NCI-H526 (cell line): ENCODE measurements at regions not wholly inside any gene's neighbourhood (a gene's known extent, or its start where the extent isn't known, plus 50 kb on each side); places are given as distances from the start of the nearest gene placed in this dataset.
"Not testable (repeated sequence)": the region's sequence is repeated elsewhere in the genome, so short reads cannot be mapped to it uniquely, and the experiment has no call there.

Source experiments
- DNase-seq, 2 experiments: peaks; one replicate each; lab custom pipeline; 2025; lab: John Stamatoyannopoulos, UW

DNA sequence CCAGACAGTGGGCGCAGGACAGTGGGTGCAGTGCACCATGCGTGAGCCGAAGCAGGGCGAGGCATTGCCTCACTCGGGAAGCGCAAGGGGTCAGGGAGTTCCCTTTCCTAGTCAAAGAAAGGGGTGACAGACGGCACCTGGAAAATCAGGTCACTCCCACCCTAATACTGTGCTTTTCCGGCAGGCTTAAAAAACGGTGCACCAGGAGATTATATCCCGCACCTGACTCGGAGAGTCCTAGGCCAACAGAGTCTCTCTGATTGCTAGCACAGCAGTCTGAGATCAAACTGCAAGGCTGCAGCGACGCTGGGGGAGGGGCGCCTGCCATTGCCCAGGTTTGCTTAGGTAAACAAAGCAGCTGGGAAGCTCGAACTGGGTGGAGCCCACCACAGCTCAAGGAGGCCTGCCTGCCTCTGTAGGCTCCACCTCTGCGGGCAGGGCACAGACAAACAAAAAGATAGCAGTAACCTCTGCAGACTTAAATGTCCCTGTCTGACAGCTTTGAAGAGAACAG is 116.4 kb downstream of the CXCL12 start:
- not testable (repeated sequence) for DNase-seq

DNA sequence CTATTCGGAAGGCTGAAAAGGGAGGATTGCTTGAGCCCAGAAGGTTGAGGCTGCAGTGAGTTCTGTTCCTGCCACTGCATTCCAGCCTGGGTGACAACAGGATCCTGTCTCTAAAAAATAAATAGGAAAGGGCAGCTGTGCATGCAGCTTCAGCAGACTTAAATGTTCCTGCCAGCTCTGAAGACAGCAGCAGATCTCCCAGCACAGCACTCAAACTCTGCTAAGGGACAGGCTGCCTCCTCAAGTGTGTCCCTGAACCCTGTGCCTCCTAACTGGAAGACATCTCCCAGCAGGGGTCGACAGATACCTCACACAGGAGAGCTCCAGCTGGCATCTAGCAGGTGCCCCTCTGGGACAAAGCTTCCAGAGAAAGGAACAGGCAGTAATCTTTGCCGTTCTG is 117.9 kb downstream of the CXCL12 start:
- no peak for DNase-seq

DNA sequence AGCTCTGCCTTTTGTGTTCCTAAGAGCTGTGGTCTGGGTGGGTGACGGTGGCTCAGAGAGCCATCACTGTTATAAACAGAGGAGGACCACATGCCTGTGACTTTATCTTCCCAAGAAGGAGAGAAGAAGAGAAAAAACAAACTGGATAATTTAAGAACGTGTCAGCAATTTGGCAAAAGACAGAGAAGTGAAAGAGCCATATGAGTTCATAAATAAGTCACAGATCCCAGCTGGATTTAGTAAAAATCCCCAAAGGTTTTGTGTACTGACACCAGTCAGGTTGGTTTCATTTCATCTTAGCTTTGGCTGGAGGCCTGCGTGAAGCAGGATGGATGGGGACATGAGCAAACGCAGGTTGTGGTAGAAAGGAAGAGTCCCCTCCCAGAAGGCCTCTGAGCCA is 120.7 kb downstream of the CXCL12 start:
- no peak for DNase-seq

DNA sequence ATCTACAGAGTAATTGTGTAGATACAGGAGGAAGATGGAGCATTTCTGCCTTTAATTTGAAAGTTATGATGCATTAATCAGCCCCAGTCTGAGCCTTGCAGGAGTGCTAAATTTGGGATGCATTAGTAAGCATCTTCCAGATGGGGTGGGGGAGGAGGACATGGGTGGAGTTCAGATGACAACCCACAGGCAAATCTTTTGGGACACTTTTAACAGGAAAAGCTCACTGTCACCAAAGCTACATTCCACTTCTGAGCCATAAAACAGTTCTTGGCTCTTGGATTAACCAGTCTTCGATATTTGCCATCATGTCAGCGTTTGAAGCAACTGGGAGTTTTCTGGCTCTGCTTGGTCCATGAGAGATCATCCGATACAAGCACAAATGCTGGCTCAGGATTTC is 121.1 kb downstream of the CXCL12 start:
- no peak for DNase-seq

DNA sequence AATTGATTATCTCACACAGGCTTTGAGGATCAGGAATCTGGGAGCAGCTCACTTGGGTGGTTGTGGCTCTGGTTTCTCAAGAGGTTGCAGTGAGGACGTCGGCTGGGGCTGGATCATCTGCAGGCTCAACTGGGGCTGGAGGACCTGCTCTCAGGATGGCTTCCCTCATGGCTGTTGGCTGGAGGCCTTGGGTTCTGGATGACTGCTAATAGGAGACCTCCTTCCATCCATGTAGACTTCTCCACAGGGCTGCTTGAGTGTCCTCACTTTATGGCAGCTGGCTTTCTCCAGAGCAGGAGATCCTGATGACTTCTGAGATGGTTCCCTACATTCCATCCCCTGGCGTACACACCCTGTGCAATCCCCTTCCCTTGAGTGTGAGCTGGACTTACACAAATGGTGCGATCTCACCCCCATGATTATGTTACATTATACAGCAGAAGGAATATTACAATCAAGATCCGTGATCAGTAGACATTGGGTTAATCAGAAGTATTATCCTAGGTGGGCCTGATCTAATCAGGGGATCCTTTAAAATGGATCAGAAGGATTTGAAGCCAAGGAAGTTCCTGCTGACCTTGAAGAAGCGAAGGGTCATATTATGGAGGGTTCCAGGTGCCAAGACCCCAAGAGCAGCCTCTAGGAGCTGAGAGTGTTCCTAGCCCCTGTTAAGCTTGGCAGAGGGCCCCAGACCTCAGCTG is 122.2 kb downstream of the CXCL12 start:
- no peak for DNase-seq

DNA sequence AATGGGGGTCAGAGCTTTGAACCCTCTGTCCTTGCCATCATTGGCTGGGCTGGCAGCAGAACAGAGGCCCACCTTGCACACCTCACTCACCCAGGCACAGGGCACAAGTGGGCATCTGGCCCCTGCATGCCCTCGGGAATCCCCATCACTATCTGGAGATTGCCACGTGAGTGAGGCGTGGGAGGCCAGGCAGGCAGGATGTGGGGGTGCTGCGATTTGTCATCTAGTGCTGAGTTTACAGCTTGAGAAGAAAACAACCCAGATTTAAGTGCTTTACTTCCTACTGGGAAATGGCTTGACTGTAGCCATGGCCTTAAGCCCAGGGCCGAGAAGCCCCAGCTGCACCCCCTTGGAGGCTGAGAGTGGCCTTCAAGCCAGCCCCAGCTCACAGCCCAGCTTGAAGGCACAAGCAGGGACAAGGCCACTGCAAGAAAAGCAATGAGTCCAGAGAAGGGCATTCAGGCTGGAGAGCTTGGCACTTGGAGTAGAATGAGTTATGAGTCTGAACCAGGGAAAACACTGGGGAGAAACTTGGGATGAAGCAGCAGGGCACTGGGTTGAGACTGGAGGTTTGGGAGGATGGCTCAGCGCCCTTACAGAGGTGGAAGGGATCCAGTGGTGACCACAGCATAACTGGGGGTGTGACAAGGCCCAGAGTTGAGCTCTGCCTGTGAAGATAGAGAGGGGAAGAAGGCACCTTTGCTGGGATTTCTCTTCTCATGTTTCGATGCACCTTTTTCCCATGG is 123.0 kb downstream of the CXCL12 start:
- DNase-seq: no peak

DNA sequence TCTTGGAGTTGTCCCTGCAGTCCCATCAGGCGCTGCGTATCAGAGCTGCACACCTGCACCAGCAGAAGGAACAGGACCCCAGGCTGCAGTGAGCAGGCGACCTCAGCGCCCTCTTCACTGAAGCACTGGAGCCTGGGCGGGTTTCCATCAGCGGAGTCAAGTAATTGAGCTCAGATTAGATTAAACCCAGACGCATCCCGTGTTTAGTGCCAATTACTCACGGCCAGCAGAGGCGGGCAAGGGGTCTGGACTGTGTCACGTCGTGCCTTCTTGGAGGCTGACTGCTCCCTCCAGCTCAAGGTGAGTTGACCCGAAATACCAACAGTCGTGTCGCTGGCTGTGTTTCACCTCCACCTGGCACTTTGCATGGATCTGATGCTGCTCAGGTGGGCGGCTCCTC is 123.6 kb downstream of the CXCL12 start:
- no peak for DNase-seq

DNA sequence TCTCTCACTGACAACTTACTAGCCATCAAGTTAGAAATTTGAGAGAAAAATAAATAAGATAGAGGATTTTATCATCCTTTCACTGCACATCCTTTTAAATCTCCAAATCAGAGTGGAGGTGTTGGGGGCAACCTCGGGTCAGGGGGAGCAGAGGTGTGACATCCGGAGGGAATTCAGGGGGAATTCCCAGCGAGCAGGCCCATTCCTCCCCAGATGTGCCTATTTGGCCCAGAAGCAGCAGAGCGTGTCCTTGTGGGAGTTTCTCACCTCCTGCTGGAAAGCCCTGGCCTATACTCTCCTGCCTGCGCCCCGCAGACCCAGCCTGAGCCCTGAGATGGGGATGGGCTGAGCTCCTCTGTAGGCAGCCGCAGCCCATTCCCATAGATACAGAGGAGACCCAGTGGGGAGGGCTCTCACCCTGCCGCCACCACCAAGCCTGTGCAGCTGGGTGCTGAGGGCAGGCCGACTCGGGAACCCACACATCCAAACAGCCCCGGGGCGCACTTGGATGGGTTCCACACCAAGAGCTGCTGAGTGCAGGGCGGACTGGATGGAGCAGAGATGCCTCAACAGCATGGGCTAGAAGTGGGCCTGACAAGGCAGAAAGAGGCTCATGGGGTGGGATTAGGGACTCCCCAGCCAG is 124.5 kb downstream of the CXCL12 start:
- no peak for DNase-seq

DNA sequence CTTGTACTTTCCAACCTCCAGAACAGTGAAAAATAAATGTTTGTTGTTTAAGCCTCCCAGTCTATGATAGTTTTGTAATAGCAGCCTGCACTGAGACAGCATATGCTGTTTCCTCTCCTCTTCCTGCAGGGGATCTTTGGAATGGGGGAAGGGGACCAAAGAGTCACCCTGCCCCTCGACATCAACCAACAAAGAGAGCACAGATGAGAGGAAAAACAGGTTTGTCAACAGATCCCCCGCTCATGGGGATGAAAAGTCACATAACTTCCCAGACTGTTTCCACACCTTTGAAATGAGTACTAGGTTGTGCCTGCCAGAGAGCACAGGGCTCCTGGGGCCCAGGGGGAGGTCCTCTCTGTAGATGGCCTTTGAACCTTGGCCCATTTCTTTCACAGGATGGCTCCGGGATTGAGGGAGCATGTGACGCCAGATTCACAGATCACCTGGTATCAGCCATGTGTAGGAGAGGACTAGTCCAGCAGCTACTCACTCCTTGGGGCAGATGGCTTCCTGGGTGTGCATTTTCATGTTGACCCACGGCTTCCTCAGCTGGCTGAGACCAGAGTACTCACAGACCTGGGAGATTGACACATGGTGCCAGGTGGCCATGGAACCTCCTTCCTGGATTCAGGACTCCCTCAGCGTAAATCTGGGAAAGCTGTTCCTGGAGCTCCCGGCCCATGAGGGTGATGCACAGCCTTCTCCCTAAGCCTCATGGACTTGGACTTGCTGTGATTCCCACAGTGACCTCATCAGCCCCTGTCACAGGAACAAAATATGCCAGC is 125.6 kb downstream of the CXCL12 start:
- DNase-seq: no peak

DNA sequence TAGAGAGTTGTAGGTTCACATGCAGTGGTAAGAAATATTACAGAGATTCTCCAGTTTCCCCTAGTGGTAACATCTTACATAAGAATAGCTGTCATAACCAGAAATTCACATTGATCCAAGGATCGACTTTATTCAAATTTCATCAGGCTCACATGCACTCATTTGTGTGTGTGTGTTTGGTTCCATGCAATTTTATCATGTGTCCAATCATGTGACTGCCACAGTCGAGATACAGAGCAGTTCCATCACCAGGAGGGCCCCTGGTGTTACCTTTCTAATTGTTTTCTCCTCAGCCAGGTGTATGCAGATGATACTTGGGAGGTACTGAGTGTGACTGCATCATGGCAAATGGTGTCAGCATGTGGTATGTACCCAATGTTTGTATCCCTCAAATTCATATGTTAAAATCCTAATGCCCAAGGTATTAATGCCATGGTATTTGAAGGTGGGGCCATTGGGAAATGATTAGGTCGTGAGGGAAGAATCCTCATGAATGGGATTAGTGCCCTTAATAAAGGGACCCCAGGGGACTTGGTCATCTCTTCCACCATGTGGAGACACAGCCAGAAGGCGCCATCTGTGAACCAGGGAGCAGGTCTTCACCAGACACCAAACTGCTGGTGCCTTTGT is 126.3 kb downstream of the CXCL12 start:
- no peak for DNase-seq

DNA sequence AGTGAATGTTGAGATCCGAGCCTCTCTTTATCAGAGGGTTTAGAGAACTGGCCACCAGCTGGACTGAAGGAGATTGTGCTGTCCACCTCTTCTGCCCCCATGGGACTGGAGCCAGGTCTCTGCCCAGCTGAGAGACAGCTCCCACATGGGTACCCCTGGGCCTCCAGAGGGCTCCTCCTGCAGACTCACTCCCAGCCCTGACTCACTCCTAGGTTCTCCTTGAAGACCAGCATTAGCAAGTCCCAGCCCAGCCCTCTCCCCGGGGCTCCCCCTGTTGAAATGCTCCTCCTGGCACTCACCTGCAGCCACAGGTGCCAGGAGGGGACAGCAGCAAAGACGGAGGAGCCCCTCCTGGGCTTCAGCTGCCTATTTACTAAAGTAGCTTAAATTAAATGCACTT is 126.9 kb downstream of the CXCL12 start:
- DNase-seq: no peak

DNA sequence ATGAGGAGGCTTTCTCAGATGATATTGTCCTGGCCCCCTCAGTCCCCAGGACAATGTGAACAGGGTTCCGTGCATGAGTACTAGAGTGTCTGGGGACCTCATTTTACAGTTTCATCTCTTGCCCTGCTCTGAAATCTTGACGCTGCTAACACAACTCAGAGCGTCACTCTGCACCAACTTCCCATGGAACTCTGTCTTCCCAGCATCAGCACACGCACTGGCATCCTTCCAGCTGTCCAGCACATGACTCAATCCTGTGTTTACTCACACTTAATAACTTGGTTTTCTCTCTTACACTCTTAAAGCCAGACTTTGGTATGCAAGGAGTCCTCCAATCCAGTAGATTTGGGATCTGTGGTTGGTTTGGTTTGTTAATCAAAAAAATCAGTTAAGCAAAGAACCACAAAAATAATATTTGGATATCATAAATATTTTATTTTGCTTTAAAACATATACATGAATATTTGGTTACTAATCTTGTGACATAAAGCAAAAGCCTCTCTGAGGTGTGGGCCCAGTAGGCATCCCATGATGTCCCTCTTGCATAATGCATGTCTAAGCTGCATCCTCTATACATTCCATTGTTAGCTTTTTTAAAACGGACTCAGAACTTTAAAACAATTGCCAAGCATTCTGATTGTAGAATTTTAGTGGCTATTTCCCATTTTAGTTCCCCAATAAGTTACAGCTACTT is 131.0 kb downstream of the CXCL12 start:
- DNase-seq: no peak

DNA sequence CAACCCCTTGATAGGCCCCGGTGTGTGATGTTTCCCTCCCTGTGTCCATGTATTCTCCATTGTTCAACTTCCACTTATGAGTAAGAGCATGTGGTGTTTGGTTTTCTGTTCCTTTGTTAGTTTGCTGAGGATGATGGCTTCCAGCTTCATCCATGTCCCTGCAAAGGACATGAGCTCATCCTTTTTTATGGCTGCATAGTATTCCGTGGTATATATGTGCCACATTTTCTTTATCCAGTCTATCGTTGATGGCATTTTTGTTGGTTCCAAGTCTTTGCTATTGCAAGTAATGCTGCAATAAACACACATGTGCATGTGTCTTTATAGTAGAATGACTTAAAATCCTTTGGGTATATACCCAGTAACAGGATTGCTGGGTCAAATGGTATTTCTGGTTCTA is 132.3 kb downstream of the CXCL12 start:
- not testable (repeated sequence) for DNase-seq

DNA sequence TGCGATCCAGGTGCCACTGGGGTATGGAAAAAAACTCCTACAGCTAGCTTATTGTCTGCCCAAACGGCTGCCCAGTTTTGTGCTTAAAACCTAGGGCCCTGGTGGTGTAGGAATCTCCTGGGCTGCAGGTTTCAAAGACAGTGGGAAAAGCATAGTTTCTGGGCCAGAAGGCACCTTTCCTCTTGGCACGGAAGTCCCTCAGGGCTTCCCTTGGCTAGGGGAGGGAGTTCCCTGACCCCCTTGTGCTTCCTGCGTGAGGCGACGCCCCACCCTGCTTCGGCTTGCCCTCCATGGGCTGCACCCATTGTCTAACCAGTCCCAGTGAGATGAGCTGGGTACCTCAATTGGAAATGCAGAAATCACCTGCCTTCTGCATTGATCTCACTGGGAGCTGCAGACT is 135.0 kb downstream of the CXCL12 start:
- not testable (repeated sequence) for DNase-seq

DNA sequence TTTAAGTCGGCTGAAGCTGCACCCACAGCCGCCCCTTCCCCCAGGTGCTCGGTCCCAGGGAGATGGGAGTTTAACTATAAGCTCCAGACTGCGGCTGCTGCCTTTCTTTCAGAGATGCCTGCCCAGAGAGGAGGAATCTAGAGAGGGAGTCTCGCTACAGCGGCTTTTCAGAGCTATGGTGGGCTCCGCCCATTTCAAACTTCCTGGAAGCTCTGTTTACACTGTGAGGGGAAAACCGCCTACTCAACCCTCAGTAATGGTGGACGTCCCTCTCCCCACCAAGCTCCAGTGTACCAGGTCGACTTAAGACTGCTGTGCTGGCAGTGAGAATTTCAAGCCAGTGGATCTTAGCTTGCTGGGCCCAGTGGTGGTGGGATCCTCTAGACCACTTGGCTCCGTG is 135.4 kb downstream of the CXCL12 start:
- DNase-seq: no peak

DNA sequence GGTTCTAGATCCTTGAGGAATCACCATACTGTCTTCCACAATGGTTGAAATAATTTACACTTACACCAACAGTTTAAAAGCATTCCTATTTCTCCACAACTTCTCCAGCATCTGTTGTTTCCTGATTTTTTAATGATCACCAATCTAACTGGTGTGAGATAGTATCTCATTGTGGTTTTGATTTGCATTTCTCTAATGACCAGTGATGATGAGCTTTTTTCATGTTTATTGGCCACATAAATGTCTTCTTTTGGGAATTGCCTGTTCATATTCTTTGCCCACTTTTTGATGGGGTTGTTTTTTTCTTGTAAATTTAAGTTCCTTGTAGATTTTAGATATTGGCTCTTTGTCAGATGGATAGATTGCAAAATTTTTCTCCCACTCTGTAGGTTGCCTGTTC is 138.2 kb downstream of the CXCL12 start:
- DNase-seq: not testable (repeated sequence)

DNA sequence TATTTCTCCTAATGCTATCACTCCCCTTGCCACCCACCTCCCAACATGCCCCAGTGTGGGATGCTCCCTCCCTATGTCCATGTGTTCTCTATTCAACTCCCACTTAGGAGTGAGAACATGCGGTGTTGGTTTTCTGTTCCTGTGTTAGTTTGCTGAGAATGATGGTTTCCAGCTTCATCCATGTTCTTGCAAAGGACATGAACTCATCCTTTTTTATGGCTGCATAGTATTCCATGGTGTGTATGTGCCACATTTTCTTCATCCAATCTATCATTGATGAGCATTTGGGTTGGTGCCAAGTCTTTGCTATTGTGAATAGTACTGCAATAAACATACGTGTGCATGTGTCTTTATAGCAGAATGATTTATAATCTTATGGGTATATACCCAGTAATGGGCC is 138.6 kb downstream of the CXCL12 start:
- not testable (repeated sequence) for DNase-seq

DNA sequence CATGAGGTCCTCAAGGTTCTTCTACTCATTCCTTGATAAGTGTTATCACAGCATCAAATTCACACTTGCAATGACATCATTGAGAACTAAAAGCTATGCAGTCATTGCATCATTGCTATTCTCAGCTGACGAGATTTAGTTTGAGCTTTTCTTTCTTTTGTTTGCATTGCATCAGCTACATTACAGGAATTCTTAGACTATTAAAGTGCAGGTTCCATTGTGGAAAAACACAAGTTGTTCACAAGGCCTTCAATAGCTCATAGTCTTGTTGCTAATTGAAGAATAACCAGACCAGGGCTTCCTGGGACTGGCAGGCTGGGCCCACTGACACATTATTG is 139.3 kb downstream of the CXCL12 start:
- DNase-seq: no peak

DNA sequence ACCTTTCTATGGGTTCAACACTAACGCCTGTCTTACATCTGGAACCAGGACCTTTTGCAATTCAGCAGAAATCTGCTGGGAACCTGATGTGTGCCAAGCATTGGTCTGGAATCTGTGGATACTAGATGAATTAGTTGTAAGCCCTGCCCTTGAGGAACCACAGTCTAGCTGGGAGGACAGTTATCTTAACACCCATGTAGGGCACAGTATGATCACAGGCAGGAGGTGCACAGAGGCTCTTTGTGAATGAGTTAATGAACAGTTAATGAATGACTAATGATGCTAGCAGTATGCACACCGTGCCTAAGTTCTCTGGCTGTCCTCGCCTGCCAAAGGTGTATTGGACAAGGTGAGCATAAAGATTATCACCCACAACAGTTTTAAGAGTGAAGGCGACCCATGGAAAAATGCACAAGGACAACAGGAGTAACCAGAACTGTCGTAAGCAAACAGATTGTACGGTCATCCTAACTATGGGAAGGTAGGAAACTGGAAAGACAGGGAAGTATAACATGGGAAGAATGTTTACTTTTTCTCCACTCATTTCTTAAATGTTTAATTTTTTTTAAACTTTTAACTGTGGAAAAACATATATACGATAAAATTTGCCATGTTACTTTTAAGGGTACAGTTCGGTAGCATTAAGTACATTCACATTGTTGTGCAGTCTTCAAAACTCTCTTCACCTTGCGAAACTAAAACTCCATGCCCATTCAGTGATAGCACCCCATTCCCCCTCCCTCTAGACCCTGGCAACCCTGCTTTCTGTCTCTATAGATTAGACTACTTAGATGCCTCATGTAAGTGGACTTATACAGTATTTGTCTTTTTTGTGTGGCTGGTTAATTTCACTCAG is 139.9 kb downstream of the CXCL12 start:
- no peak for DNase-seq

DNA sequence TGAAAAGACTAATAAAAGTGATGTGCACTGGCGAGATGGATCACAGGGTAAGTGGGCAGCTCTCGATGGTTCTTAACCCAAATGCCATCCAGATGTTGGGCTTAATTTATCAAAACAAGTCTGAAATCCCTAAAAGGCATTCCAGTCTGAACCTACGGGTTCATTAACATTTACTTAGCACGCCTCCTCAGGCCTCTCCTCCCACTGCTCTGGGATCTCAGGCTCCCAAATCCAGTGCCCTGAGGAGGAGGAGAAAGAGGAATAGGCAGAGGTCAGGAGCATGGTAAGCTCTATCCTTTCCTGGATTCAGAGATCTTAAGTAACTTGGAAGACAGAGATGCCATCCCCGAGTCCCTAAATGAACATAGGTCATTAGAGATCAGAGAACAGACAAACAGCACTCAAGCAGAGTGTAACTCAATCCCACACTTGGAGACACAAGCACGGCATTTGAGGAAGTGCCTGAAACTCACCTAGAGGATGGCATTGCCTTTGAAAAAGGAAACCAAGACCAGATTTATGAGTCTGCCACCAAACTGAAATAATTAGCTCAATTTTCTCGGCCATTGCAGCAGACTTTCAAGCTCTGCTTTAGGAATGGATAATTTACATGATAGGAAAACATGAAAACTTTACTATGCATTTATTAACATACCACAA is 140.9 kb downstream of the CXCL12 start:
- DNase-seq: no peak
